Muscle of leg (tissue), 3 donors: ENCODE measurements at regions not wholly inside any gene's neighbourhood (a gene's known extent, or its start where the extent isn't known, plus 50 kb on each side); places are given as distances from the start of the nearest gene placed in this dataset.

Experiments
- DNase-seq: peaks from one replicate; pipeline ENCODE4 v3.0.0; 2013
- H3K27ac ChIP-seq: one replicate; pipeline ENCODE4 v1.5.1; 2013; ENCODE audit warnings: mild to moderate bottlenecking, low read length, control low read depth
- H3K27me3 ChIP-seq: one replicate; pipeline ENCODE4 v1.6.1; 2013; ENCODE audit warnings: low read length; ENCODE audit not compliant: control insufficient read depth, insufficient read depth
- H3K36me3 ChIP-seq: one replicate; pipeline ENCODE4 v1.6.1; 2013; ENCODE audit warnings: low read length; ENCODE audit not compliant: control insufficient read depth, insufficient read depth
- H3K4me1 ChIP-seq: one replicate; pipeline ENCODE4 v1.6.1; 2013; ENCODE audit warnings: low read length; ENCODE audit not compliant: control insufficient read depth, insufficient read depth
- H3K4me3 ChIP-seq: one replicate; pipeline ENCODE4 v1.5.1; 2013; ENCODE audit warnings: low read length, control low read depth
- H3K9me3 ChIP-seq: replicated peaks from 2 replicates; pipeline ENCODE4 v1.6.1; 2013; ENCODE audit warnings: low read depth, low read length; ENCODE audit not compliant: control insufficient read depth
- WGBS: methylation state at CpG from one replicate; pipeline ENCODE4 v1.1.5; 2013; ENCODE audit warnings: missing lambda C conversion rate; ENCODE audit not compliant: insufficient coverage; 5-methylcytosine and 5-hydroxymethylcytosine counted together

GRCh38 chr13:106917024-106917571, 349.2 kb upstream of the ARGLU1 start:
- DNase-seq, result peak; percentile 50
- H3K4me1 ChIP-seq, result peaks cover 6% of the 10 kb centered on the region
- 2% methylated on average over 12 of the region's 33 CpGs for WGBS
- H3K27me3 ChIP-seq, result peaks cover 2% of the 10 kb centered on the region
- H3K9me3 ChIP-seq, result no peaks in the 10 kb centered on the region
- peak overlapping the region; percentile 78 for H3K4me3 ChIP-seq
- H3K36me3 ChIP-seq, result no peaks in the 10 kb centered on the region
- peak overlapping the region; percentile 93 for H3K27ac ChIP-seq

GRCh38 chr13:106916329-106916976, 348.5 kb upstream of the ARGLU1 start:
- no CpG with 5 or more reads among the region's 15 CpGs for WGBS
- DNase-seq, result no peak
- H3K27ac ChIP-seq, result peak overlapping the region; percentile 93

GRCh38 chr13:106915146-106915545, 347.2 kb upstream of the ARGLU1 start:
- H3K27ac ChIP-seq, result no peak overlapping the region
- H3K27me3 ChIP-seq, result peaks cover 2% of the 10 kb centered on the region
- peaks cover 6% of the 10 kb centered on the region for H3K4me1 ChIP-seq
- 71% methylated on average over 2 of the region's 3 CpGs for WGBS
- no peak for DNase-seq
- no peaks in the 10 kb centered on the region for H3K9me3 ChIP-seq
- no peak overlapping the region for H3K4me3 ChIP-seq
- no peaks in the 10 kb centered on the region for H3K36me3 ChIP-seq

More at GRCh38 chr13:106916329-106916976, 348.5 kb upstream of the ARGLU1 start:
- Histone ChIP-seq H3K4me1 (peaks cover 6% of the 10 kb centered on the region), H3K4me3 (peak overlapping the region; percentile 78), H3K27me3 (peaks cover 2% of the 10 kb centered on the region), H3K36me3 (no peaks in the 10 kb centered on the region), H3K9me3 (no peaks in the 10 kb centered on the region)

GRCh38 chr13:106911627-106912026, 343.7 kb upstream of the ARGLU1 start:
- no peak overlapping the region for H3K4me3 ChIP-seq
- H3K27ac ChIP-seq, result no peak overlapping the region
- no peak for DNase-seq
- 87% methylated on average over 4 of the region's 4 CpGs for WGBS
- no peaks in the 10 kb centered on the region for H3K36me3 ChIP-seq
- no peaks in the 10 kb centered on the region for H3K9me3 ChIP-seq
- no peaks in the 10 kb centered on the region for H3K27me3 ChIP-seq
- no peaks in the 10 kb centered on the region for H3K4me1 ChIP-seq

GRCh38 chr13:106911020-106911419, 343.1 kb upstream of the ARGLU1 start:
- Histone ChIP-seq H3K4me3 (no peak overlapping the region), H3K27ac (no peak overlapping the region), H3K4me1 (no peaks in the 10 kb centered on the region), H3K9me3 (no peaks in the 10 kb centered on the region), H3K36me3 (no peaks in the 10 kb centered on the region), H3K27me3 (no peaks in the 10 kb centered on the region)
- WGBS, result 89% methylated on average over 3 of the region's 5 CpGs
- no peak for DNase-seq

GRCh38 chr13:106906426-106906996, 338.6 kb upstream of the ARGLU1 start:
- 82% methylated on average over 11 of the region's 13 CpGs for WGBS

GRCh38 chr13:106905380-106906162, 337.6 kb upstream of the ARGLU1 start:
- no peaks in the 10 kb centered on the region for H3K36me3 ChIP-seq
- no peaks in the 10 kb centered on the region for H3K9me3 ChIP-seq
- DNase-seq, result peak; percentile 58
- H3K4me3 ChIP-seq, result no peak overlapping the region
- H3K4me1 ChIP-seq, result no peaks in the 10 kb centered on the region
- 52% methylated on average over 6 of the region's 14 CpGs for WGBS
- no peaks in the 10 kb centered on the region for H3K27me3 ChIP-seq
- H3K27ac ChIP-seq, result peak overlapping the region; percentile 15

More at GRCh38 chr13:106906426-106906996, 338.6 kb upstream of the ARGLU1 start:
- H3K36me3 ChIP-seq, result no peaks in the 10 kb centered on the region
- no peak overlapping the region for H3K4me3 ChIP-seq
- H3K4me1 ChIP-seq, result no peaks in the 10 kb centered on the region
- DNase-seq, result no peak
- H3K9me3 ChIP-seq, result no peaks in the 10 kb centered on the region
- no peak overlapping the region for H3K27ac ChIP-seq
- no peaks in the 10 kb centered on the region for H3K27me3 ChIP-seq

GRCh38 chr13:106899442-106899841, 331.5 kb upstream of the ARGLU1 start:
- Histone ChIP-seq H3K4me3 (no peak overlapping the region), H3K36me3 (no peaks in the 10 kb centered on the region), H3K9me3 (no peaks in the 10 kb centered on the region), H3K27ac (no peak overlapping the region), H3K4me1 (no peaks in the 10 kb centered on the region), H3K27me3 (no peaks in the 10 kb centered on the region)
- no peak for DNase-seq

- H3K36me3 ChIP-seq, result no peaks in the 10 kb centered on the region
- H3K27ac ChIP-seq, result no peak overlapping the region
- H3K9me3 ChIP-seq, result no peaks in the 10 kb centered on the region
- no peak overlapping the region for H3K4me3 ChIP-seq
- H3K4me1 ChIP-seq, result no peaks in the 10 kb centered on the region
- WGBS, result no CpG with 5 or more reads among the region's 2 CpGs
- DNase-seq, result no peak
- H3K27me3 ChIP-seq, result no peaks in the 10 kb centered on the region
Observed at GRCh38 chr13:106898231-106898630, 330.3 kb upstream of the ARGLU1 start.

GRCh38 chr13:106888148-106888547, 320.2 kb upstream of the ARGLU1 start:
- Histone ChIP-seq H3K27me3 (no peaks in the 10 kb centered on the region), H3K27ac (no peak overlapping the region)
- WGBS, result no CpG with 5 or more reads among the region's 2 CpGs

More at GRCh38 chr13:106888148-106888547, 320.2 kb upstream of the ARGLU1 start:
- no peaks in the 10 kb centered on the region for H3K36me3 ChIP-seq
- H3K4me1 ChIP-seq, result no peaks in the 10 kb centered on the region
- no peak for DNase-seq
- H3K9me3 ChIP-seq, result peaks cover 2% of the 10 kb centered on the region
- H3K4me3 ChIP-seq, result no peak overlapping the region
